ENCODE measurements at regions not wholly inside any gene's neighbourhood (a gene's known extent, or its start where the extent isn't known, plus 50 kb on each side); places are given as distances from the start of the nearest gene placed in this dataset.

DNA sequence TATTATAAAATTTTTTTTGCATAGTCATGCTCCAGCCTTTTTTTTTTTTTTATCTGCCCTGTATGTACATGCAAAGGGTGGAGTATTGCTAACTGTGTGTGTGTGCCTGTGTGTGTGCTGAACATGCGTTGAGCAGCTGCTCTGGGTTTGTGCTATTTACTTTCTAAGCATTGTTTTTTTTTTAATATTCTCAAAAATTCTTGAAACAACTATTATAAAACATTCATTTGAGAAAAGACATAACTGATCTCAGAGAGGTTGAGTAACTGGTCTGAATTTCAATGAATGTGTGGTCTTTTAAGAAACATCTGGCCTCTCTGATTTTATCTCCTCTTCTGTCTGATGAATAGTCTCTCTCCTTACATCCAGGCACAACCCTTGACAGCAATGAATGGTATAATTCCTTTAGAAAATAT, 366.0 kb upstream of the SLC14A2 start:
- intact Hi-C loops (cut with DNase I; ENCODE audit: low total_unique reads) (no loop called here), in situ Hi-C loops (cut with MboI; ENCODE audit: low sequenced_read_pairs in 4 of 4) (no loop called here)
- Histone ChIP-seq H3K4me3 (no peak overlapping the region), H3K9me3 (no peaks in the 10 kb centered on the region), H3K27ac (peak overlapping the region in 3 of 4 donors; percentile 14 to 64 (median 27)), H3K4me1 (peaks cover 23 to 37% of the 10 kb centered on the region in 2 donors), H3K27me3 (no peaks in the 10 kb centered on the region), H3K36me3 (no peaks in the 10 kb centered on the region)
- DNase-seq, result no peak
- no peak for TF ChIP-seq POLR2A (IDR thresholded peaks at IDR 0.05)
- TF ChIP-seq, protein P1, sequence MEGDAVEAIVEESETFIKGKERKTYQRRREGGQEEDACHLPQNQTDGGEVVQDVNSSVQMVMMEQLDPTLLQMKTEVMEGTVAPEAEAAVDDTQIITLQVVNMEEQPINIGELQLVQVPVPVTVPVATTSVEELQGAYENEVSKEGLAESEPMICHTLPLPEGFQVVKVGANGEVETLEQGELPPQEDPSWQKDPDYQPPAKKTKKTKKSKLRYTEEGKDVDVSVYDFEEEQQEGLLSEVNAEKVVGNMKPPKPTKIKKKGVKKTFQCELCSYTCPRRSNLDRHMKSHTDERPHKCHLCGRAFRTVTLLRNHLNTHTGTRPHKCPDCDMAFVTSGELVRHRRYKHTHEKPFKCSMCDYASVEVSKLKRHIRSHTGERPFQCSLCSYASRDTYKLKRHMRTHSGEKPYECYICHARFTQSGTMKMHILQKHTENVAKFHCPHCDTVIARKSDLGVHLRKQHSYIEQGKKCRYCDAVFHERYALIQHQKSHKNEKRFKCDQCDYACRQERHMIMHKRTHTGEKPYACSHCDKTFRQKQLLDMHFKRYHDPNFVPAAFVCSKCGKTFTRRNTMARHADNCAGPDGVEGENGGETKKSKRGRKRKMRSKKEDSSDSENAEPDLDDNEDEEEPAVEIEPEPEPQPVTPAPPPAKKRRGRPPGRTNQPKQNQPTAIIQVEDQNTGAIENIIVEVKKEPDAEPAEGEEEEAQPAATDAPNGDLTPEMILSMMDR (IDR thresholded peaks at IDR 0.05 in 4 of 5, conservative IDR thresholded peaks at IDR 0.05 in 1 of 5), result no peak
- ATAC-seq, result no peak

DNA sequence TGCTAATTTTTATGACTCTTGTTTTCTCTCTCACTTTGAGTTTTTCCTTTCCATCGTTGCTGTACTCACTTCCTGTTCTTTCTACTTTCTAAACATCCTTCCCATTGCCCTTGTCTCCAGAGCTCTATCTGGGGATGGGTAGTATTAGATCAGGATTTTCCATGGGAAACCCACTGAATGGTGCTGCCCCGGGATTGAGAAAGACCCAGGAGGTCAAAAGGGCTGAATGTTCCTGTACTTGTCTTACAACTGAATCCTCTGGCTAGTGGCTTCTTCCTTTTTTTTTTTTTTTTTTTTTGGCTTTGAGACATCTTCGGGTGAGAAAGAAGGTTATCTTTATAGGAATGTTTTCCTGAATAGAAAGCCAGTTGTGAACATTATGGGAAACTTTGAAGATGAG, 364.8 kb upstream of the SLC14A2 start:
- no peak for ATAC-seq
- H3K36me3 ChIP-seq, result no peaks in the 10 kb centered on the region
- H3K4me1 ChIP-seq, result peaks cover 17 to 34% of the 10 kb centered on the region in 2 donors
- in situ Hi-C loops (cut with MboI; ENCODE audit: low sequenced_read_pairs in 4 of 4) (no loop called here), intact Hi-C loops (cut with DNase I; ENCODE audit: low total_unique reads) (no loop called here)
- TF ChIP-seq, protein P1 (IDR thresholded peaks at IDR 0.05 in 4 of 5, conservative IDR thresholded peaks at IDR 0.05 in 1 of 5), result no peak
- no peak for TF ChIP-seq POLR2A (IDR thresholded peaks at IDR 0.05)
- peak in 1 of 2 donors; percentile 19 for DNase-seq
- no peak overlapping the region for H3K4me3 ChIP-seq
- no peaks in the 10 kb centered on the region for H3K9me3 ChIP-seq
- H3K27me3 ChIP-seq, result no peaks in the 10 kb centered on the region
- no peak overlapping the region for H3K27ac ChIP-seq

DNA sequence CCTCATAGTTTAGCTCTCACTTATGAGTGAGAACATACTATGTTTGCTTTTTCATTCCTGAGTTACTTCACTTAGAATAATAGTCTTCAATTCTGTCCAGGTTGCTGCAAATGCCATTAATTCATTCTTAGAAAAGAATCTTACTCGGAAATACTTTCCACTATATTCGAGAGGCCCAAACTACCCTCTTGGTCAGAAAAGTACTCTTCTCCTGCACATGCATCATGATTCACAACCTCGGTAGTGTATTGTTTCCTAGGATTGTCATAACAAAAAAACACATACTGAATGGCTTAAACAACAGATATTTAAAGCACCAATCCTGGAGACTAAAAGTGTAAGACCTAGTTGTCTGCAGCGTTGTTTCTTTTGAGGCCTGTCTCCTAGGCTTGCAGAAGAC, 364.0 kb upstream of the SLC14A2 start:
- DNase-seq (no peak), ATAC-seq (no peak)
- intact Hi-C loops (cut with DNase I; ENCODE audit: low total_unique reads), result no loop called here
- in situ Hi-C loops (cut with MboI; ENCODE audit: low sequenced_read_pairs in 4 of 4), result no loop called here
- no peak for TF ChIP-seq POLR2A (IDR thresholded peaks at IDR 0.05)
- TF ChIP-seq, protein P1 (IDR thresholded peaks at IDR 0.05 in 4 of 5, conservative IDR thresholded peaks at IDR 0.05 in 1 of 5), result no peak
- Histone ChIP-seq H3K9me3 (no peaks in the 10 kb centered on the region), H3K27me3 (no peaks in the 10 kb centered on the region), H3K4me1 (peaks cover 20 to 30% of the 10 kb centered on the region in 2 donors), H3K36me3 (no peaks in the 10 kb centered on the region), H3K4me3 (no peak overlapping the region), H3K27ac (no peak overlapping the region)

DNA sequence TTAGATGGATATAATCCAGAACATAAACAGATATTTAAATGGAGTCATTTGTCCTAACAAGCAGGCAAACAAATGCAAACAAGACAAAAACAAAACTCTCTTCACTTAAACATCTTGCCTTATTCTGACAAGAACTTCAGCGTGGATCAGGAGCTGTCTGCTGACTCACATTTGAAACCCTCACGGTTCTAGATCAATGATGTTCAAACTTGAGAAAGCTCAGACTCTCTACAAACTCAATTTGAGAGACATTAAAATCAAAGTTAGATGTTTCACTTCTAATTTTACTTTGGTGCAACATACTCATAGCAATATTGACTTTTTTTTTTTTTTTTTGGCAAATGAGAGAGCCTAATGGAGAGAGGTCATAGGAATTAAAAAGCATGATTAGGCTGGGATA, 362.8 kb upstream of the SLC14A2 start:
- no peaks in the 10 kb centered on the region for H3K27me3 ChIP-seq
- TF ChIP-seq POLR2A (IDR thresholded peaks at IDR 0.05), result no peak
- TF ChIP-seq, protein P1 (IDR thresholded peaks at IDR 0.05 in 4 of 5, conservative IDR thresholded peaks at IDR 0.05 in 1 of 5), result no peak
- H3K9me3 ChIP-seq, result no peaks in the 10 kb centered on the region
- no peak for DNase-seq
- peaks cover 20 to 26% of the 10 kb centered on the region in 2 donors for H3K4me1 ChIP-seq
- no peaks in the 10 kb centered on the region for H3K36me3 ChIP-seq
- in situ Hi-C loops (cut with MboI; ENCODE audit: low sequenced_read_pairs in 4 of 4), result no loop called here
- H3K4me3 ChIP-seq, result no peak overlapping the region
- intact Hi-C loops (cut with DNase I; ENCODE audit: low total_unique reads), result no loop called here
- H3K27ac ChIP-seq, result no peak overlapping the region
- no peak for ATAC-seq

GRCh38 chr18:45253056-45253565, 362.2 kb upstream of the SLC14A2 start:
- H3K4me1 ChIP-seq, result peaks cover 16 to 20% of the 10 kb centered on the region in 2 donors
- H3K9me3 ChIP-seq, result no peaks in the 10 kb centered on the region
- H3K4me3 ChIP-seq, result no peak overlapping the region
- H3K27ac ChIP-seq, result no peak overlapping the region
- no peaks in the 10 kb centered on the region for H3K36me3 ChIP-seq
- TF ChIP-seq POLR2A (IDR thresholded peaks at IDR 0.05), result no peak
- TF ChIP-seq, protein P1 (IDR thresholded peaks at IDR 0.05 in 4 of 5, conservative IDR thresholded peaks at IDR 0.05 in 1 of 5), result no peak
- ATAC-seq (no peak), DNase-seq (no peak)
- no peaks in the 10 kb centered on the region for H3K27me3 ChIP-seq
- intact Hi-C loops (cut with DNase I; ENCODE audit: low total_unique reads) (no loop called here), in situ Hi-C loops (cut with MboI; ENCODE audit: low sequenced_read_pairs in 4 of 4) (no loop called here)
